ENCODE measurements at regions not wholly inside any gene's neighbourhood (a gene's known extent, or its start where the extent isn't known, plus 50 kb on each side); places are given as distances from the start of the nearest gene placed in this dataset.

- TF ChIP-seq EP300 (IDR thresholded peaks at IDR 0.05) (no peak), CTCF (IDR thresholded peaks at IDR 0.05) (no peak), POLR2A (IDR thresholded peaks at IDR 0.05) (no peak)
These were observed 551.2 kb upstream of the AMOT start for GRCh38 chrX:113391875-113392274.

Data from gastroesophageal sphincter (tissue), 3 donors.